ENCODE measurements at regions not wholly inside any gene's neighbourhood (a gene's known extent, or its start where the extent isn't known, plus 50 kb on each side); places are given as distances from the start of the nearest gene placed in this dataset.

- DNase-seq (ENCODE audit: low read depth) = no peak
Measured at GRCh38 chr3:150090006-150090405, 119.3 kb upstream of the PFN2 start.

- DNase-seq (ENCODE audit: low read depth) = no peak
Measured at GRCh38 chr3:150084128-150084527, 113.4 kb upstream of the PFN2 start.

- DNase-seq (ENCODE audit: low read depth) = peak; percentile 68
Measured at GRCh38 chr3:150083655-150084042, 113.0 kb upstream of the PFN2 start.

GRCh38 chr3:150082898-150083654 is 112.4 kb upstream of the PFN2 start:
- no peak for DNase-seq (ENCODE audit: low read depth)

- DNase-seq (ENCODE audit: low read depth) = peak; percentile 52
Measured at GRCh38 chr3:150081084-150081483, 110.4 kb upstream of the PFN2 start.

- DNase-seq (ENCODE audit: low read depth) = peak; percentile 19
Measured at GRCh38 chr3:150080058-150080730, 109.5 kb upstream of the PFN2 start.

- peak; percentile 89 for DNase-seq (ENCODE audit: low read depth)
Measured at GRCh38 chr3:150079029-150079739, 108.5 kb upstream of the PFN2 start.

- DNase-seq (ENCODE audit: low read depth) = no peak
Measured at GRCh38 chr3:150077581-150078247, 107.0 kb upstream of the PFN2 start.

GRCh38 chr3:150077107-150077506 is 106.4 kb upstream of the PFN2 start:
- DNase-seq (ENCODE audit: low read depth) = no peak

- DNase-seq (ENCODE audit: low read depth) = no peak
Measured at GRCh38 chr3:150076443-150076842, 105.7 kb upstream of the PFN2 start.

GRCh38 chr3:150075417-150075865 is 104.7 kb upstream of the PFN2 start:
- no peak for DNase-seq (ENCODE audit: low read depth)

GRCh38 chr3:150074697-150075416 is 104.2 kb upstream of the PFN2 start:
- DNase-seq (ENCODE audit: low read depth) = no peak

GRCh38 chr3:150074277-150074676 is 103.6 kb upstream of the PFN2 start:
- no peak for DNase-seq (ENCODE audit: low read depth)

- DNase-seq (ENCODE audit: low read depth) = no peak
Measured at GRCh38 chr3:150073513-150073912, 102.8 kb upstream of the PFN2 start.

- no peak for DNase-seq (ENCODE audit: low read depth)
Measured at GRCh38 chr3:150073031-150073430, 102.3 kb upstream of the PFN2 start.

GRCh38 chr3:150072576-150072975 is 101.9 kb upstream of the PFN2 start:
- DNase-seq (ENCODE audit: low read depth) = no peak

GRCh38 chr3:150070271-150070670 is 99.6 kb upstream of the PFN2 start:
- DNase-seq (ENCODE audit: low read depth) = no peak

- DNase-seq (ENCODE audit: low read depth) = no peak
Measured at GRCh38 chr3:150069633-150070032, 98.9 kb upstream of the PFN2 start.

- DNase-seq (ENCODE audit: low read depth) = no peak
Measured at GRCh38 chr3:150069154-150069527, 98.4 kb upstream of the PFN2 start.

- no peak for DNase-seq (ENCODE audit: low read depth)
Measured at GRCh38 chr3:150068440-150069153, 97.9 kb upstream of the PFN2 start.

- no peak for DNase-seq (ENCODE audit: low read depth)
Measured at GRCh38 chr3:150067561-150067960, 96.9 kb upstream of the PFN2 start.

Measured in fibroblast of gingiva (primary cell).